ENCODE measurements at regions not wholly inside any gene's neighbourhood (a gene's known extent, or its start where the extent isn't known, plus 50 kb on each side); places are given as distances from the start of the nearest gene placed in this dataset.

- 78 to 92% (median 85%) methylated on average over 4 of the region's 4 CpGs for WGBS, 4 donors
- peaks cover 0 to 8% (median 0%) of the 10 kb centered on the region in 3 donors for H3K9me3 ChIP-seq (replicated peaks in 1 of 3)
- no peaks in the 10 kb centered on the region for H3K27me3 ChIP-seq
- H3K4me1 ChIP-seq (replicated peaks in 1 of 2): no peaks in the 10 kb centered on the region
- intact Hi-C loops (cut with DNase I): no loop called here
- TF ChIP-seq CTCF (IDR thresholded peaks at IDR 0.05) (no peak), POLR2A (IDR thresholded peaks at IDR 0.05) (no peak)
- H3K27ac ChIP-seq: no peak overlapping the region
- DNase-seq: no peak
- H3K36me3 ChIP-seq (replicated peaks in 1 of 2): no peaks in the 10 kb centered on the region
- no peak overlapping the region for H3K4me3 ChIP-seq
These were observed 168.8 kb downstream of the TXNL1 start for GRCh38 chr18:56469582-56469981.

DNA sequence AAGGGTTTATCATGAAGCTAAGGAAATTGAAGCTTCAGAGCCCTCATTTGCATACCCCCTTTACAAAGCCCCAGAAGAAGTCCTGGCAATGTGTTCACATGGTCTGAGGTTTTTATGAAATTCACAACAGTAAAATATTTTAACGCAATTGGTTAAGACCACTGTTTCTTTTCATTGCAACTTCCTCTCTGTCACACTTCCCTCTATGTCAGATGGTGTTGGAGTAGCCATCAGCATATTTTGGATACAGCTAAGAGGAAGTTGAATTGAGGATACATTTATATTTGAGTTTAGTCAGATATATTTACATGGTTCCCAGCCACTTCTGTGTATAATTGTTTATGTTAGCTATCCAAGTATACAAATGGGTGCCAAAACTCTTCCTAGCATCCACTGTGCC lies 170.0 kb downstream of the TXNL1 start:
- intact Hi-C loops (cut with DNase I): no loop called here
- 67 to 86% (median 73%) methylated on average over 1 of the region's 1 CpG for WGBS, 4 donors
- no peak for DNase-seq
- TF ChIP-seq CTCF (IDR thresholded peaks at IDR 0.05) (no peak), POLR2A (IDR thresholded peaks at IDR 0.05) (no peak)
- H3K9me3 ChIP-seq (replicated peaks in 1 of 3): peaks cover 0 to 8% (median 0%) of the 10 kb centered on the region in 3 donors
- H3K4me1 ChIP-seq (replicated peaks in 1 of 2): no peaks in the 10 kb centered on the region
- H3K27me3 ChIP-seq: no peaks in the 10 kb centered on the region
- H3K4me3 ChIP-seq: no peak overlapping the region
- H3K27ac ChIP-seq: peak overlapping the region in 2 of 5 donors; percentile 34 to 49
- no peaks in the 10 kb centered on the region for H3K36me3 ChIP-seq (replicated peaks in 1 of 2)

GRCh38 chr18:56462276-56462675 lies 176.1 kb downstream of the TXNL1 start:
- intact Hi-C loops (cut with DNase I): no loop called here
- no peak overlapping the region for H3K27ac ChIP-seq

GRCh38 chr18:56461151-56461550 lies 177.2 kb downstream of the TXNL1 start:
- H3K27ac ChIP-seq: no peak overlapping the region
- H3K36me3 ChIP-seq (replicated peaks in 1 of 2): no peaks in the 10 kb centered on the region
- peaks cover 0 to 8% (median 0%) of the 10 kb centered on the region in 3 donors for H3K9me3 ChIP-seq (replicated peaks in 1 of 3)
- 79 to 92% (median 86%) methylated on average over 1 of the region's 1 CpG for WGBS, 4 donors
- no peak for TF ChIP-seq POLR2A (IDR thresholded peaks at IDR 0.05)
- no peak for TF ChIP-seq CTCF (IDR thresholded peaks at IDR 0.05)
- intact Hi-C loops (cut with DNase I): no loop called here
- H3K4me1 ChIP-seq (replicated peaks in 1 of 2): no peaks in the 10 kb centered on the region
- no peak overlapping the region for H3K4me3 ChIP-seq
- no peak for DNase-seq
- H3K27me3 ChIP-seq: no peaks in the 10 kb centered on the region

More at GRCh38 chr18:56462276-56462675, 176.1 kb downstream of the TXNL1 start:
- Histone ChIP-seq H3K4me1 (replicated peaks in 1 of 2) (no peaks in the 10 kb centered on the region), H3K9me3 (replicated peaks in 1 of 3) (peaks cover 0 to 8% (median 0%) of the 10 kb centered on the region in 3 donors), H3K36me3 (replicated peaks in 1 of 2) (no peaks in the 10 kb centered on the region), H3K4me3 (no peak overlapping the region), H3K27me3 (no peaks in the 10 kb centered on the region)
- no peak for TF ChIP-seq POLR2A (IDR thresholded peaks at IDR 0.05)
- no peak for TF ChIP-seq CTCF (IDR thresholded peaks at IDR 0.05)
- 54 to 75% (median 59%) methylated on average over 1 of the region's 1 CpG for WGBS, 4 donors
- DNase-seq: no peak
